Endothelial cell of umbilical vein (primary cell): ENCODE measurements at regions not wholly inside any gene's neighbourhood (a gene's known extent, or its start where the extent isn't known, plus 50 kb on each side); places are given as distances from the start of the nearest gene placed in this dataset.

Source experiments
- BruUV-seq: library from RNA; stranded (reverse); fragments of 400-500 nt; replicated peaks from 2 replicates; lab custom pipeline; 2021; lab: Mats Ljungman, UMichigan
- CTCF ChIA-PET: fragments of 300-600, 350-600 bp; sonication (Branson Sonifier 250); formaldehyde crosslinking; loops from one replicate; lab custom pipeline; 2021; ENCODE audit warnings: antibody characterized with exemption, inconsistent platforms; lab: Charles Lee
- POLR2A ChIA-PET: fragments of 300-600, 350-600 bp; sonication (Branson Sonifier 250); formaldehyde crosslinking; loops from one replicate; lab custom pipeline; 2021; ENCODE audit warnings: antibody characterized with exemption, inconsistent platforms; lab: Charles Lee
- DNase-seq: peaks from one replicate; pipeline ENCODE4 v3.0.0-alpha.2; 2011; ENCODE audit warnings: low read depth, low spot score
- FAIRE-seq: peaks from 2 replicates; lab custom pipeline; 2011; peaks lifted over from hg19 to GRCh38; lab: Jason Lieb, UNC
- H2AFZ ChIP-seq: 2 replicates; pipeline ENCODE4 v1.6.0; 2012; ENCODE audit warnings: low read depth, low read length, control low read depth, inconsistent platforms
- H3K27ac ChIP-seq: 2 replicates; pipeline ENCODE4 v1.5.1; 2011; ENCODE audit warnings: low read depth, mild to moderate bottlenecking, control low read depth, low read length, moderate library complexity; ENCODE audit not compliant: insufficient read depth
- H3K27me3 ChIP-seq, 2 experiments: 2 replicates each; pipeline versions ENCODE4 v1.6.0 to v1.6.1; 2011; ENCODE audit warnings: low read length in 2 of 2, mixed read lengths in 1 of 2; ENCODE audit not compliant: control insufficient read depth in 2 of 2, insufficient read depth in 2 of 2
- H3K36me3 ChIP-seq, 2 experiments: 2 replicates in 1 of 2; 3 replicates in 1 of 2; pipeline ENCODE4 v1.5.1; 2011; ENCODE audit warnings: low read length in 2 of 2, mild to moderate bottlenecking in 1 of 2, moderate library complexity in 1 of 2; ENCODE audit not compliant: control insufficient read depth in 2 of 2, insufficient read depth in 2 of 2; ENCODE audit errors: extremely low read depth in 1 of 2
- H3K4me1 ChIP-seq: 3 replicates; pipeline ENCODE4 v1.5.1; 2011; ENCODE audit warnings: mild to moderate bottlenecking, low read length; ENCODE audit not compliant: control insufficient read depth, insufficient read depth; ENCODE audit errors: extremely low read depth
- H3K4me2 ChIP-seq: 2 replicates; pipeline ENCODE4 v1.6.1; 2011; ENCODE audit warnings: low read length, control low read depth, mixed read lengths; ENCODE audit not compliant: insufficient read depth
- H3K4me3 ChIP-seq, 3 experiments: fragments of 200-600 bp in 1 of 3; sonication (generic), shearing (Covaris generic) in 1 of 3; replicated peaks in 1 of 3; 2 replicates each; pipeline ENCODE4 v1.5.1; 2011 to 2016; ENCODE audit warnings: control low read depth in 3 of 3, low read length in 3 of 3, mild to moderate bottlenecking in 2 of 3, inconsistent platforms in 1 of 3, low read depth in 1 of 3, moderate library complexity in 1 of 3; ENCODE audit not compliant: insufficient read depth in 1 of 3
- H3K79me2 ChIP-seq: 2 replicates; pipeline ENCODE4 v1.6.0; 2012; ENCODE audit warnings: low read length, inconsistent platforms; ENCODE audit not compliant: control insufficient read depth, insufficient read depth
- H3K9ac ChIP-seq: replicated peaks from 2 replicates; pipeline ENCODE3; 2011; ENCODE audit warnings: low read length, control low read depth; ENCODE audit not compliant: insufficient read depth; ENCODE audit errors: extremely low read depth
- H3K9me1 ChIP-seq: replicated peaks from 3 replicates; pipeline ENCODE4 v1.6.0; 2011; ENCODE audit warnings: mild to moderate bottlenecking, low read length; ENCODE audit not compliant: control insufficient read depth, insufficient read depth; ENCODE audit errors: extremely low read depth
- H3K9me3 ChIP-seq: replicated peaks from 2 replicates; pipeline ENCODE4 v1.5.1; 2012; ENCODE audit warnings: low read length, inconsistent platforms; ENCODE audit not compliant: control insufficient read depth, insufficient read depth
- H4K20me1 ChIP-seq: replicated peaks from 2 replicates; pipeline ENCODE3; 2011; ENCODE audit warnings: mild to moderate bottlenecking, low read length; ENCODE audit not compliant: control insufficient read depth, insufficient read depth; ENCODE audit errors: extremely low read depth
- CTCF ChIP-seq, 2 donors: IDR thresholded peaks; 1 replicate in 1 of 2; 2 replicates in 1 of 2; pipeline ENCODE4 v1.5.1; 2011; ENCODE audit warnings: low read length in 2 of 2, mild to moderate bottlenecking in 2 of 2, moderate library complexity in 2 of 2, control low read depth in 1 of 2, inconsistent platforms in 1 of 2, low read depth in 1 of 2; ENCODE audit not compliant: insufficient read depth in 1 of 2; ENCODE audit errors: extremely low read depth in 1 of 2
- EZH2 ChIP-seq: IDR thresholded peaks from 2 replicates; pipeline ENCODE4 v1.6.1; 2012; ENCODE audit warnings: borderline replicate concordance, low read depth, mild to moderate bottlenecking, moderate library complexity, low read length, inconsistent platforms; ENCODE audit not compliant: severe bottlenecking
- FOS ChIP-seq: IDR thresholded peaks from 2 replicates; pipeline ENCODE4 v1.6.1; 2011; ENCODE audit warnings: mild to moderate bottlenecking, low read length, moderate library complexity, borderline replicate concordance; ENCODE audit not compliant: insufficient read depth
- GATA2 ChIP-seq: IDR thresholded peaks from 2 replicates; pipeline ENCODE4 v1.7.0; 2011; ENCODE audit warnings: low read depth, mild to moderate bottlenecking, moderate library complexity, mixed read lengths, low read length; ENCODE audit not compliant: insufficient read length, insufficient read depth
- JUN ChIP-seq: IDR thresholded peaks from 2 replicates; pipeline ENCODE4 v1.6.1; 2011; ENCODE audit warnings: borderline replicate concordance, low read depth; ENCODE audit not compliant: insufficient read length, insufficient read depth
- MAX ChIP-seq: IDR thresholded peaks from 2 replicates; pipeline ENCODE4 v1.6.1; 2011; ENCODE audit not compliant: insufficient read depth, insufficient read length
- MYC ChIP-seq: IDR thresholded peaks from one replicate; pipeline ENCODE4 v1.6.1; 2011; ENCODE audit warnings: mild to moderate bottlenecking, low read depth, low read length
- POLR2A ChIP-seq: IDR thresholded peaks from 2 replicates; pipeline ENCODE4 v1.6.1; 2012; ENCODE audit warnings: low read depth, mild to moderate bottlenecking, control low read depth, low read length
- POLR2AphosphoS5 ChIP-seq: IDR thresholded peaks from 2 replicates; pipeline ENCODE4 v1.6.1; 2012; ENCODE audit warnings: low read depth, mild to moderate bottlenecking, control low read depth, low read length, moderate library complexity; ENCODE audit not compliant: insufficient read depth
- dilution Hi-C: fragments of 300-500 bp; cut with MboI; formaldehyde crosslinking; loops from one replicate; pipeline ENCODE4 v1.15.0; 2019; ENCODE audit warnings: low sequenced_read_pairs; ENCODE audit not compliant: extremely low pct_ligation_motif_present
- intact Hi-C: fragments of 100-400 bp; cut with micrococcal nuclease; formaldehyde crosslinking; loops from one replicate; pipeline ENCODE4 v1.10.0; 2022

GRCh38 chr7:40922316-40922670 lies 780.6 kb downstream of the INHBA start:
- CTCF ChIA-PET, result no interaction called here
- no peak overlapping the region for H2AFZ ChIP-seq
- no peak for TF ChIP-seq GATA2
- TF ChIP-seq MAX, result no peak
- no peak for TF ChIP-seq JUN
- no peak for TF ChIP-seq CTCF (IDR thresholded peaks at IDR 0.05; ENCODE audit: extremely low read depth in 1 of 2, insufficient read depth in 1 of 2, low read depth in 1 of 2, low read length in 2 of 2)
- TF ChIP-seq POLR2A, result no peak
- no peak for TF ChIP-seq FOS
- no peak for TF ChIP-seq MYC
- no peak for TF ChIP-seq POLR2AphosphoS5
- TF ChIP-seq EZH2, result no peak

More at GRCh38 chr7:40922316-40922670, 780.6 kb downstream of the INHBA start:
- H3K4me1 ChIP-seq, result no peaks in the 10 kb centered on the region
- no TSS peak for BruUV-seq
- POLR2A ChIA-PET, result no interaction called here
- H3K9me1 ChIP-seq, result no peaks in the 10 kb centered on the region
- H3K79me2 ChIP-seq, result no peaks in the 10 kb centered on the region
- H3K27ac ChIP-seq, result no peak overlapping the region
- no peak overlapping the region for H3K4me2 ChIP-seq
- intact Hi-C loops, result no loop called here
- dilution Hi-C loops, result no loop called here
- H4K20me1 ChIP-seq, result no peaks in the 10 kb centered on the region
- no peak for FAIRE-seq
- H3K27me3 ChIP-seq, result no peaks in the 10 kb centered on the region
- H3K4me3 ChIP-seq, result no peak overlapping the region
- H3K9ac ChIP-seq, result no peak overlapping the region
- no peaks in the 10 kb centered on the region for H3K9me3 ChIP-seq
- DNase-seq, result no peak
- no peaks in the 10 kb centered on the region for H3K36me3 ChIP-seq
